ENCODE measurements at regions not wholly inside any gene's neighbourhood (a gene's known extent, or its start where the extent isn't known, plus 50 kb on each side); places are given as distances from the start of the nearest gene placed in this dataset.

- TF ChIP-seq POLR2AphosphoS5 (IDR thresholded peaks at IDR 0.05; ENCODE audit: low read depth, low read length) (no peak), CTCF (IDR thresholded peaks at IDR 0.05) (no peak)
Observed at GRCh38 chr4:20624793-20625374, 75.4 kb upstream of the PACRGL start.
